HG02970 (cell line): ENCODE measurements at regions not wholly inside any gene's neighbourhood (a gene's known extent, or its start where the extent isn't known, plus 50 kb on each side); places are given as distances from the start of the nearest gene placed in this dataset.
"Not testable (repeated sequence)": the region's sequence is repeated elsewhere in the genome, so short reads cannot be mapped to it uniquely, and the experiment has no call there.

Source experiments
- ATAC-seq: cut with Tn5 transposase; IDR thresholded peaks from one replicate; pipeline ENCODE4 v1.9.1; 2021; ENCODE audit warnings: mild to moderate bottlenecking, moderate library complexity, moderate number of reproducible peaks; ENCODE audit not compliant: unreplicated experiment, low FRiP score

DNA sequence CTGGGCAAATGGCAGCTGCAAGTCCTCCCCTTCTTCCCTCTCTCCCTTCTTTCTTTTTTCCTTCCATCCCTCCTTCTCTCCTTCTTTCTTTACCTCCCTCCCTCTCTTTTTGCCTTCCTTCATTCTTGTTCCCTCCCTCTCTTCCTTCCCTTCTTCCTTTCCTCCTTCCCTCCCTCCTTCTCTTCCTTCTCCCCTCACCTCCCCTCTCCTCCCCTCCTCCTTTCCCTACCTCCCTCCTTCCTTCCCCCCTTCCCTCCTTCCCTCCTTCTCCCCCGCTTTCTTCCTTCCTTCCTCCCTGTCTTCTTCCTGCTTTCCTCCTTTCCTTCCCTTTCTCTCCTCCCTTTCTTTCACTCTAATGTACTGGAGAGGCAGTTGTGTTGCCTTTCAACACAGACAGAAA is 110.8 kb upstream of the SALL1 start:
- ATAC-seq: no peak

DNA sequence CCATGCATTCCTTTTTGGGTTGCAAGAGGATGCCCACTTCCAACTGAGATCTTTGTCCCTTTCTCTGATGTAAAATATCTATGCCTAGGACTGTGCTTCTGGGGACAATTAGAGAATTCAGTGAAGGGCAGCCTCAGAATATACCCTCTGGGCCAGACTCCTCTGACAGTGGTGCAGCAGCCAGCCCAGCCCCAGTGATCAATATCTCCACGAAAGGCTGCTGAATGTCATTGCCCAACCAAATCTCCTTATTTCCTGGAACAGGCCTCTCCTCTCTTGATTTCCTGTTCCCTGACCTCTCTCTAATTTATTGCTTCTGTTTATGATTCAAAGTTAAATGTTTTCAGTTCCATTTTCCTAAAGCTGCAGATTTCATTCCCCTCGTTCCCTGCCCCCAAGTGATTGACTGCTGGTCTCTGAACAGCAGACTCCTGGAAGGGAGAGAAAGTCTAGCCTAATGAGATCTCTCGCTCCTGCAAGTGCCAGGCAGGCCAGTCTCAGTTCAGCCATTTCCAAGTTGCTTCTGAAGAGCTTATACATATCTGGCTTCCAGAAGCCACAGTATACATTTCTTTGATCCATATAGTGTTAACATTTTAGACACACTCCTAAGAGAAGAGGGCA is 104.4 kb upstream of the SALL1 start:
- ATAC-seq: no peak

DNA sequence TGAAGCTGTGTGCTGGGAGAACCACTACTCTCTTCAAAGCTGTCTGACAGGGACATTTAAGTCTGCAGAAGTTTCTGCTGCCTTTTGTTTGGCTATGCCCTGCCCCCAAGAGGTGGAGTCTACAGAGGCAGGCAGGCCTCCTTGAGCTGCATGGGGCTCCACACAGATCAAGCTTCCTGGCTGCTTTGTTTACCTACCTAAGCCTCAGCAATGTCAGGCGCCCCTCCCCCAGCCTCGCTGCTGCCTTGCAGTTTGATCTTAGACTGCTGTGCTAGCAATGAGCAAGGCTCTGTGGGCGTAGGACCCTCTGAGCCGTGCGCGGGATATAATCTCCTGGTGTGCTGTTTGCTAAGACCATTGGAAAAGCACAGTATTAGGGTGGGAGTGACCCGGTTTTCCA is 103.3 kb upstream of the SALL1 start:
- ATAC-seq: not testable (repeated sequence)

DNA sequence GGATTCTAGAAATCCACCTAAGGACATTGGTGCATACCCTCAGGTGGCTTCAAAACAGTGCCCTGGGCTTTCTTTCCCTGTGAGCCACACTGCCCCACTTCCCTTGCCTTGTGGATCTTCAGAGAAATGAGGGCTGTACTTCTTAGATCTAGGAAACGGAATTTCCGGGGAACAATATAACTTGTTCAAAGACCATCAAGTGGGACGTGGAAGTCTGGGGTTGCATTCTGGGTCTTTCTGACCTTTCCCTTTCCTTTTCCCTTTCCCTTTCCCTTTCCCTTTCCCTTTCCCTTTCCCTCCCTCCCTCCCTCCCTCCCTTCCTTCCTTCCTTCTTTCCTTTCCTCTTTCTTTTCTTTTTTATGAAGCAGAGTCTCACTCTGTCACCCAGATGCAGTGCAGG is 97.1 kb upstream of the SALL1 start:
- no peak for ATAC-seq

DNA sequence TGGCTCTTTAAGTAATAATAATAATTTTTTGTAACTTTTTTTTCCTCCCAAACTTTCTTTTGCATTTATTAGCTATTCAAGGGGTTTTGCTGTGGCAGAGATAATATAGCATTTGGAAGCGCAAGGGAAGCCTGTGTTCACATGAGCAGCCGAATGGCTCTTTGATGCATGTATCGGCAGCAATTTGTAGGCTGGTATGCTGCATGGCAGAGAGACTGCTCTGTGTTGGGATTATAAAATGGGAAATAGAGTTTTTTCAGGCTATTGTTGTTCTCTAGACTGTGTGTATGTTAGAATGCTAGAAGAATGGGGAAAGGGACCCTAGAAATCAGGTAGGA is 94.6 kb upstream of the SALL1 start:
- no peak for ATAC-seq

DNA sequence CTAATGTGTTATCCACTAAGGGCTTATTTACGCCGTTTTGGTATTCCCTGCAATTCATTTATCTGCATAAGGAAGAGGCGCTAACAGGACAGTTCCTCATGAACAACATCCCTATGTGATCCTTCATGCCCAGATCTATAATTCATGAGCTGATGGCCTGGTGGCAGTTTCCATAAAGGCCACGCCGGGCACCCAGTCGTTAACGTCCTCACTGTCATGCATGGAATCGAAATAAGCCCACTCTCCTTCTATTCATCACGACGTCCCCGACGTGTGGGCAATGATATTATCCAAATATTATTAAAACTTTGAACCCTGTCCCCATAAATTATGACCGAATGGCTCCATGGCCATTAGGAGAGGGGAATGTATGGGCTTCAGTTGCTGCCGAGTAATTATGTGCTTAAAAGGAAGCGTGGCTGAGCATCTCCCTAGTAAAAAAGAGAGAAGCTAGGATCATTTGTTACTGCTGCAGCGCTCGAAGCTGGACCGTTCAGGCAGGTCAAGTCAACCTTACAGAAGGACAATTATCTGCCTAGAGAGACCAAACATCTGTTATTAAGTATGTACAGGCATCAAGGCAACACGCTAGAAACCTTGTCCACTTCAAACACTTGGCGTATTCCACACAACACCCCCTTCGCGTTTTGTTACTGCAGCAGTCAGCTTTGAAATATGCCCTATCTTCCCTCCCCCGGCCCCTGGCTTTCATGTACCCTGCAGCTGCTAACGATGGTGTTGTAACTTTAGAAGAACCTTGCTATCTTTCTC is 94.0 kb upstream of the SALL1 start:
- ATAC-seq: no peak

DNA sequence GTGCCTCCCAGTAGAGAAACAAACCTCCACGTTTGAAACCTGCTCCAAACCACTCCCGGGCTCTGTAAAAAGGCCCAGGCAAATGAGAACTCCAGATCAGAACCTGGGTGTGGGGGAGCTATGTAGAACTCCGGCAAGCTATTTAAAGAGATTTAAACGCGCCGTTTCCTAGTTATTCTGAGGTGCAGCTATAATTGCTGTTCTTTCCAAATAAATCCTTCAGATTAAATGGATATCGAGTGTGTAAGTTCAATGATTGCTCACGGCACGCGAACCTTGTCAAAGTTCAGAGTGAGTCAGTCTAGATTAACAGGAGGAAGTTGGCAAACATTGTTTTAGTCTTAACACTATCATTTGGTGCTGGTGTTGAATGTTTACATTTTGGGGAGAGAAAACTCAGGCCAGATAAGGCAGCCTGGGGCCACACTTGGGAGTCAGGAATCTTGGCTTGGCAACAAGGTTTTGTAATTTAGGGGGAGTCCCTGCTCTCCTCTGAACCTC is 92.9 kb upstream of the SALL1 start:
- no peak for ATAC-seq

DNA sequence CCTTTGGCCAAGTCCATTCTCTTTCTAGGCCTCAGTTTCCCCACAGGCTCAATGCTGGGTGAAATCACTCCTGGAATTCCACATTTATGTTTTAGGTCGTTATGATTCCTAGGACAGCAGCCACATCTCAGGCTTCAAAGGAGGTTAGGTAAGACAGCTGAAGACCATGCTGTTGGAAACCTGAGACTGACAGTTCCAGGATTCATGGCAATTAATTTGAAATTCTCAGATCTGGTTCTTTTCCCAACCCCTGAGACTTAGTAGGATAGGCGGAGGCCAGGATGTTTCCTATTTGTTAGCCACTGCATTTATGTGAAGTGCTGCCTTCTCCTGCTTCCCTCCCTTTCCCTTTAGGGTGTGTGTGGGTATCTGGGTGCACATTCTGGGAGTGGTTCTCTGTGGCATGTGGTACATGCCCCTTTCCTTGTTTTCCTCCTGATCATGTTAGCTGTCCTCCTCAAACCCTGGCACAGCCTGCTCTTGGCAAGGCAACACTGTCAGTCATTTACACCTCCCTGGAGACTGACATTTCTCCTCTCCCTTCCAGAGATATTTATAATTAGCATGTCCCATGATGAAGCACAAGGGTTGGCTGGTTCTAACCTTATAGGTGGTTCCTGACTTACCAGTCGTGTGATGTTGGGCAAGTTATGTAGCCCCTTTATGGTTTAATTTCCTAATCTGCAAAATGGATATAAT is 91.4 kb upstream of the SALL1 start:
- ATAC-seq: no peak

DNA sequence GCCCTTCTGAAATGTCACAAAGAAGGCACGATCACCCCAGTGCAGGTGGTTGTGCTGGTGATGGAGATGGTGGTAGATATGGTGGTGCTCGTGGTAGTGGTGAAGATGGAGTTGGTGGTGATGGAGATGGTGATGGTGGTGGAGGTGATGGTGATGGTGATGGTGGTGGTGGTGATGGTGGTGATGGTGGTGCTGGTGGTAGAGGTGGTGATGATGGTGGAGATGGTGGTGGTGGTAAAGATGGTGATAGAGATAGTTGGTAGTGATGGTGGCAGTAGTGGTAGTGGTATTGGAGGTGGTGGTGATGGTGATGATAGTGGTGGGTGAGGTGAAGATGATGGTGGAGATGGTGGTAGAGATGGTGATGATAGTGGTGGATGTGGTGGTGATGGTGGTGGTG is 88.1 kb upstream of the SALL1 start:
- no peak for ATAC-seq

DNA sequence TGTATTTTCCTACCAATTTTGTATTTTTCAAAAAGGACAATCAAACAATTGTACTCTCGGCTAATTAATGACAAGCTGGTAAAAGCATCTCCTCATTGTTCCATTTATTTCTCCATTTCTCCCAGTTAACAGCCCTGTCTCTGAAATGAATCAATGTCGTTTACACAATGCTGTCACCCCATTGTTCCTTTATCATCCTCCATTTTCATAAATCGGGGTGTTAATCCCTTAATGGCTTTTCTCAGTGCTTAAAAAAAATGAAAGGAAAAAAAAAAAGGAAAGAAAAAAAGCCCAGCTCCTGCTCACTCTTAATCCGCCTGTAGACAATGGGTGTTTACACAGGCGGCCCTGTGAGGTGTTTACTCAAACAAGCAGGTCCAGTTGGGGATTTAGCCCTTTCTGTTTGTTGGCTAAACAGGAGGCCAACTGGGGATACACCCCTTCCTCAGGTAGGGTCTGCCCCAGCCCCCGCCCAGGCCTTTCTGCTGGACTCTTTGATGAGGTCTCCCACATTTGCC is 86.8 kb upstream of the SALL1 start:
- ATAC-seq: no peak

DNA sequence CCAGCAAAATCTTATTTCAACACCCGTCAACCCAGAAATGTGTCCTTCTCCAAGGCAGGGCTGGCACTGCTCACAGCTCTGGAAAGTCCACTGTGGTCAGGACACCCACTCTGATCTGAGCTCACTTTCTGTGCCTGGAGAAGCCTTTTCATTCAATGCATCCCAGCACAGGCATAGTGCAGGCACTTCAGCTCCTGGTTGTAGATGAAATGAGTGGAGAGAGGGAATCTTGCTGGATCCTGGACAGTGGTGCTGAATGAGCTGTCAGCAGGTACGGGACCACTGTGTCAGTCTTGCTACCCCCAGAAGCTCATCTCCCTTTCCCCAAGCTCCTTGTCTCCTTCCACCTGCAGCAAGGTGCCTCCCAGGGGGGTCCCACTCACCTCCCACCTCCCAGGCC is 86.1 kb upstream of the SALL1 start:
- no peak for ATAC-seq

DNA sequence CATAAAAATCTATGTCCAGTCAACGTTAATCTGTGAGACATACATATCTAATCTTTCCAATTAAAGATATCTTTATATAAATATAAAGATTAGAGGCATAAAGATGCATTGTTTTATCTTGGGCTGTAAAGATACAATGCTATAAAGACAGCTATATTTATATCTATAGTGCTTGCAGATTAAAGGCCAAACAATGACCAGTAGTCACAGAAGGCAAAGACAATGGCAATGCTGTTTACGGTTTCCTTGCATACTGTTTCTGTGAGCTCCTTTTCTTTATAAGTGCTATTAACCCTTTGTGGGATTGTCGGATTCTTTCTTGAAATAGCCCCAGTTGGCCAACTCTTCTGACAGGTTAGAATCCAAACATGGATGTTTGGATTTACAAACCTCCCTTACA is 85.5 kb upstream of the SALL1 start:
- no peak for ATAC-seq

DNA sequence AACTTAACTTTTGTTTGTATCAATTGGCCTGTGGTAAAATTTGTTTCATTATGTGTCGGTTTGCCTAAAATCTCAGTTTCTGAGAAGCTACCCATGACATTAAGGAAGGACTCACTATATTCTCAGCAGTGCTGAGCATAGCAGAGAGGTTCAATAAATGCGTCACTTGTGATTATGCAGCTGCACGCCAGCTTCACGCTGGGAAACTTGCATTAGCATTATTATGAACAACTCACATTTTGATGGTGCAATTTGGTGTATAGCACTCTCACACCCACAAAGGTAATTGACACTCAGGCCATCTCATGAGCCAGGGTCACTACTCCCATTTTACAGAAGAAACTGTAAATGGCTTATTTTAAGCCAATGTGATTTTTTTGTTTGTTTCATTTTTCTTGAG is 80.6 kb upstream of the SALL1 start:
- ATAC-seq: no peak

DNA sequence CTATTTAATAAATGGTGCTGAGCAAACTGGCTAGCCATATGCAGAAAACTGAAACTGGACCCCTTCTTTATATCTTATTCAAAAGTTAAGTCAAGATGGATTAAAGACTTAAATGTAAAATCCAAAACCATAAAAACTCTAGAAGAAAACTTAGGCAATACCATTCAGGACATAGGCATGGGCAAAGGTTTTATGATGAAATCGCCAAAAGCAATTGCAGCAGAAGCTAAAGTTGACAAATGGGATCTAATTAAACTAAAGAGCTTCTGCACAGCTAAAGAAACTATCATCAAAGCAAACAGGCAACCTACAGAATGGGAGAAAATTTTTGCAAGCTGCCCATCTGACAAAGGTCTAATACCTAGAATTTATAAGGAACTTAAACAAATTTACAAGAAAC is 79.0 kb upstream of the SALL1 start:
- ATAC-seq: not testable (repeated sequence)

DNA sequence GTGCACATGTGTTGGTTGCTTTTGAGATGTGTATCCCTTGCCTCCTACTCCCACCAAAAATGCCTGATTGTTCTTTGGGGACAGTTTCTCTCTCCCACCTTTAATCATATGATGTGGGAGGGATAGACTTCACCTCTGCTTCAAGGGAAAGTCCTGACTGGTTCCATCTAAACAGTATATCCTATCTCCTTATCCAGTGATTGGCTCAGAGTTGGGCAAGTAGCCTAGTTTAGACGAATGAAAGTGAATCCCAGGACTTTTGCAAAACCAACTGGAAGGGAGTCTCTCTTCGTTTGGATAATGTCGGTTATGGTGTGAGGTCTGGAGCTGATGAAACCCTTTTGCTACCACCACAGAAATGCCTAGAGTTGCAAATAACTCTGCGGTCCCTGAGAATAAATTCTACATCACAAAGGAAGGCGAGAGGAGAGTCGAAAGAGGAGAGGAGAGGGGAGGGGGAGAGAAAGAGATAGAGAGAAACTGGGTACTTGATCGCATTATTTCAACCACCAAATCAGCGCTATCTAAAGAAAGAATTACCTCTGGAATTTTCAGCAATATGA is 77.1 kb upstream of the SALL1 start:
- no peak for ATAC-seq

DNA sequence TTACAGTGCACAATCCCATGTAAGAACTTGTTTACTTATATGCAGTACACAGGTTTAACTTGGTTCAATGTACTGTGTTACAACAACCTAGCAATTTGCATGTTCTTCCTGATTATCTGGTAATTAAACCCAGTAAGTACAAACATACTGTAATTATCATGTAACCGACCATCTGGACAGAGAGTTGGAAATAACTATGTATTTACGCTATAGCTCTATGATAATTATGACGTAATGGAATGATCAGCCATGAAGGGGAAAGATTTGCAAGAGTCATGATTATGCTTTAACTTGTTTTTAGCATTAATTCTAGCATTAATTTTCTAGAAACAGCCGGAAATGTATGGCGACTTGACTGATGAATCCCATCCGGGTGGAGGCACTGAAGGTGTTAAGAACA is 74.8 kb upstream of the SALL1 start:
- ATAC-seq: no peak

DNA sequence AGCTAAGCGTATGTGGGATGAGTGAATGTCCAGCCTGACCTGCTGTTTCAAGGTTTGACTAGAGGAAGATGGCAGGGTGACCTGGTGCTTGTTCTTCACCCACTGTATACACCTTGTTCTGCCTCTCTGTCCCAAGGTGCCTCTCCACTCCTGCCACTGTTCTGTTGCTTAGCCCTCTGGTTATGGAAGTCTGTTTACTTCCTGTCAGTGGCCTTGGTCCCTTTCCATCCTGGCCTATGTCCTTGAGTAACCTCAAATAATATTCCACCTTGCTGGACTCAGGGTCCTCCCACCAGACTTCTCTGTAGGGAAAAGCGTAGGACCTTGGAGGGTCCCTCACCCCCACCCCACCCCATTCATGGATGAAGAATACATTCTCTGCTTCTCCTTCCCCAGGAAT is 73.2 kb upstream of the SALL1 start:
- no peak for ATAC-seq

DNA sequence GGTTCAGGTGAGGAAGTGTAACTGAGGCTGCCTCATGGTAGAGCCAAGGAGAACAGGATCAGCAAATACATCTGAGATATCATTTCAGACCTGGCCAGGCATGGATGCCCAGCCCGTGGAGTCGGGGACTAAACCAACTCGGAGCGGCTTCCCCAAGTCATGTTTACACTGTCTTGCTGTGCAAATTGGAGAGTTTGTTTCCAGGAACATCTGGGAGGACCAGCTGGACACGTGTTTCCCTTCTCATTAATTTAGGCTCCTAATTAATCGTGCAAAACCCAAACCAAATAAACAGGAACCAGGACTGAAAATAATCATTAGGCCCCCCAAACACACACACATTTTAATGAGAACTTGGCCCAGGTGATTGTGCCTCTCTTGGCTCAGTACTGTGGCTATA is 70.9 kb upstream of the SALL1 start:
- ATAC-seq: no peak

DNA sequence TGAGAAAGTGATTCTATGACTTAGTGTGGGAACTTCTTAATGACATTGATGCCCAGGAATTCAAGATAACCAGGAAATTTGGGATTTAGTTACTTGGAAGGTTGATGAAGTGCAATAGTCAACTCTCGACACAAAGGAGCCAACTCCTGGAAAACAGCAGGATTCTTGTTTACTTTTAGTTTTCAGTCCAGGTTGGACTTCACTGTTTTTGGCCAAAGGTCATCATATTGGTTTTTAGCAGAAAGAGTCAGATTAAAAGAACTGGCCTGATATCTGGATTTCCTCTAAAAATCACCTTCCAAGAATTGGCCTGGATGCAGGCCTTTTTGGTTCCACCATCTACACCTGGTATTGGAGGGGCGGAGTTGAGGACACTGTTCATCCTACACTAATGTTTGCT is 60.1 kb upstream of the SALL1 start:
- no peak for ATAC-seq

DNA sequence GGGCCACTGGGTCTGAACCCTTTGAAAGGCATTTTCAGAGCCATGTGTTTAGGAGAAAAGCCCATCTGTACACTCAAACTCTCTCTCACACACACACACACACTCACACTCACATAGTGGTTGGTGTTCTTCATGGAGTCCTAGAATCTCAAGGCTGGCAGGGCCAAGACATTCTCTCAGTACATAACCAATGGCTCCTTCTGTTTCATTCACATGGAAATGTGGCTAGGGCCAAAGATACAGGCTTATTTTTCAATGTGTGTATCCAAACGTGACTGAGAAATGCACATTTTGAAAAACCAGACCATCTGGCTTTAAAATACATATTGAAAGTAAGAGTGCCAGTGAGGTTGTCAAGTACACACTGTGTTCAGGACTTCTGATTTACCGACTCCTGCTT is 59.0 kb upstream of the SALL1 start:
- ATAC-seq: no peak

DNA sequence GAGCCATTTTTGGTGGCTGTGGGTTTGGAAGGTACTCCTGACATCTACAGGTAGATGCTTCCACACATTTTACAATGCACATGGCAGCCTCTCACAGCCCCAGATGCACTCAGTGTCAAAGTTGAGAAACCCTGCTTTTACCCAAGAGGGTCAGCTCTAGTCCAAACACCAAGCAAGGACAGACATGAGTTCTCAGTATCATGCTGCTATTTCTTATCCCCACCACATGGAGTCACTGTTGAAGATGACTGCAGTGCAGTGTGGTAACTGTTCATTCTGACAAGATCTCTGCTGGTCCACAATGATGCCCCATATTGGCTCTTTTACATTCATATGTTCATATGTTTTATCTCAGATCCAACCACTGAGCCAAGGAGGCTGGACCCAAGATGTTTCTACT is 50.5 kb upstream of the SALL1 start:
- no peak for ATAC-seq
